A549 (cell line): ENCODE measurements at regions not wholly inside any gene's neighbourhood (a gene's known extent, or its start where the extent isn't known, plus 50 kb on each side); places are given as distances from the start of the nearest gene placed in this dataset.

ENCODE experiments used
- ATAC-seq, 2 experiments: fragments of 200-7000 bp in 1 of 2; fragments of >200 bp in 1 of 2; cut with Nextera tagmentation in 1 of 2; cut with Tn5 transposase in 1 of 2; 3 replicates each; pipeline versions ENCODE4 v1.8.0 to v1.9.1; 2018 to 2020; ENCODE audit warnings: mild to moderate bottlenecking in 1 of 2, moderate library complexity in 1 of 2
- CTCF ChIA-PET: fragments of 300-600 bp; sonication (Branson Sonifier 250); formaldehyde crosslinking; extraction: SDS; loops from one replicate; lab custom pipeline; 2021; ENCODE audit warnings: antibody characterized with exemption, inconsistent platforms; lab: Yijun Ruan, JAX
- POLR2A ChIA-PET: fragments of 350-600 bp; formaldehyde crosslinking; extraction: SDS; loops from one replicate; lab custom pipeline; 2021; ENCODE audit warnings: antibody characterized with exemption, inconsistent platforms; lab: Yijun Ruan, JAX
- DNase-seq, 2 experiments: peaks; one replicate each; pipeline versions ENCODE4 v3.0.0 to v3.0.0-alpha.2; 2011 to 2016; ENCODE audit warnings: low read depth in 1 of 2, low spot score in 1 of 2
- FAIRE-seq: peaks from 2 replicates; lab custom pipeline; 2011; peaks lifted over from hg19 to GRCh38; lab: Jason Lieb, UNC
- H3K27ac ChIP-seq, 2 experiments: fragments of >200 bp; sonication (Bioruptor Twin); formaldehyde crosslinking; 3 replicates each; pipeline ENCODE4 v1.5.1; 2016 to 2017
- H3K4me1 ChIP-seq: fragments of >200 bp; sonication (Bioruptor Twin); formaldehyde crosslinking; 3 replicates; pipeline ENCODE4 v1.6.1; 2016
- H3K4me2 ChIP-seq: fragments of >200 bp; sonication (Bioruptor Twin); formaldehyde crosslinking; 3 replicates; pipeline ENCODE4 v1.6.1; 2016
- H3K4me3 ChIP-seq: fragments of >200 bp; sonication (Bioruptor Twin); formaldehyde crosslinking; 3 replicates; pipeline ENCODE4 v1.5.1; 2016
- H3K9me3 ChIP-seq: fragments of >200 bp; sonication (Bioruptor Twin); formaldehyde crosslinking; 3 replicates; pipeline ENCODE4 v1.6.1; 2016
- BCL3 ChIP-seq: fragments of >200 bp; sonication (Bioruptor Twin); formaldehyde crosslinking; IDR thresholded peaks from 3 replicates; pipeline ENCODE4 v1.6.1; 2016
- BHLHE40 ChIP-seq: IDR thresholded peaks from 2 replicates; pipeline ENCODE4 v1.6.1; 2012; ENCODE audit warnings: low read depth, low read length, inconsistent platforms
- CBX8 ChIP-seq: fragments of 200-600 bp; sonication (generic); IDR thresholded peaks from 2 replicates; pipeline ENCODE4 v1.6.1; 2016
- EHF ChIP-seq: fragments of 250-450 bp; sonication (Bioruptor Pico); IDR thresholded peaks from 2 replicates; pipeline ENCODE4 v1.5.0; 2020; ENCODE audit warnings: mild to moderate bottlenecking
- EP300 ChIP-seq, 2 experiments: fragments of >200 bp; sonication (Bioruptor Twin); formaldehyde crosslinking; IDR thresholded peaks; 2 replicates in 1 of 2; 3 replicates in 1 of 2; pipeline ENCODE4 v1.6.1; 2016 to 2017
- FOSB ChIP-seq: fragments of 250-450 bp; sonication (Bioruptor Pico); IDR thresholded peaks from 2 replicates; pipeline ENCODE4 v1.5.0; 2020; ENCODE audit warnings: mild to moderate bottlenecking, moderate library complexity
- FOXS1 ChIP-seq: fragments of 250-450 bp; sonication (Bioruptor Pico); IDR thresholded peaks from 2 replicates; pipeline ENCODE4 v1.5.0; 2020; ENCODE audit warnings: mild to moderate bottlenecking, moderate library complexity
- GATA3 ChIP-seq: IDR thresholded peaks from 2 replicates; pipeline ENCODE4 v1.6.1; 2012; ENCODE audit warnings: borderline replicate concordance
- HDAC2 ChIP-seq: fragments of 200-600 bp; sonication (generic); IDR thresholded peaks from 2 replicates; pipeline ENCODE4 v1.6.1; 2016
- HEYL ChIP-seq: fragments of 250-450 bp; sonication (Bioruptor Pico); IDR thresholded peaks from 2 replicates; pipeline ENCODE4 v1.8.0; 2021; ENCODE audit warnings: mild to moderate bottlenecking, moderate library complexity
- HOXB5 ChIP-seq: fragments of 250-450 bp; sonication (Bioruptor Pico); IDR thresholded peaks from 2 replicates; pipeline ENCODE4 v1.5.0; 2020; ENCODE audit warnings: mild to moderate bottlenecking, moderate library complexity
- JUN ChIP-seq, 2 experiments: fragments of >200 bp; sonication (Bioruptor Twin); formaldehyde crosslinking; IDR thresholded peaks; 2 replicates in 1 of 2; 3 replicates in 1 of 2; pipeline ENCODE4 v1.6.1; 2016 to 2017
- JUNB ChIP-seq: fragments of >200 bp; sonication (Bioruptor Twin); formaldehyde crosslinking; IDR thresholded peaks from 2 replicates; pipeline ENCODE4 v1.6.1; 2016
- KDM1A ChIP-seq: fragments of 200-600 bp; sonication (generic); IDR thresholded peaks from 2 replicates; pipeline ENCODE4 v1.6.1; 2016; ENCODE audit warnings: low read depth, mild to moderate bottlenecking
- NR3C1 ChIP-seq: fragments of >200 bp; sonication (Bioruptor Twin); formaldehyde crosslinking; IDR thresholded peaks from 3 replicates; pipeline ENCODE4 v1.6.1; 2017
- PHF8 ChIP-seq: fragments of 200-600 bp; sonication (generic); IDR thresholded peaks from 2 replicates; pipeline ENCODE4 v1.6.1; 2016; ENCODE audit warnings: low read depth, mild to moderate bottlenecking, antibody characterized with exemption, moderate library complexity, borderline replicate concordance
- POLR2AphosphoS2 ChIP-seq: conservative IDR thresholded peaks from 2 replicates; pipeline ENCODE4 v1.6.1; 2012; ENCODE audit warnings: low read length, improper control_type of control experiment, inconsistent platforms
- RARB ChIP-seq: fragments of 250-450 bp; sonication (Bioruptor Pico); IDR thresholded peaks from 2 replicates; pipeline ENCODE4 v1.8.0; 2021; ENCODE audit warnings: mild to moderate bottlenecking, moderate library complexity
- REST ChIP-seq: fragments of 200-600 bp; sonication (generic); IDR thresholded peaks from 2 replicates; pipeline ENCODE4 v1.6.1; 2016; ENCODE audit warnings: antibody characterized with exemption, mild to moderate bottlenecking, moderate library complexity
- RFX5 ChIP-seq: fragments of 450-650 bp; IDR thresholded peaks from 2 replicates; pipeline ENCODE4 v1.7.1; 2014; ENCODE audit warnings: antibody characterized with exemption, mild to moderate bottlenecking, moderate library complexity
- SMC3 ChIP-seq: fragments of >200 bp; sonication (Bioruptor Twin); formaldehyde crosslinking; IDR thresholded peaks from 3 replicates; pipeline ENCODE4 v1.6.1; 2018; ENCODE audit warnings: inconsistent platforms
- SREBF2 ChIP-seq: fragments of 450-650 bp; IDR thresholded peaks from 2 replicates; pipeline ENCODE4 v1.6.1; 2014; ENCODE audit warnings: mild to moderate bottlenecking, moderate library complexity
- TP53 ChIP-seq: fragments of 250-450 bp; sonication (Bioruptor Pico); IDR thresholded peaks from 2 replicates; pipeline ENCODE4 v1.5.0; 2021; ENCODE audit warnings: mild to moderate bottlenecking, moderate library complexity
- ZSCAN20 ChIP-seq: fragments of 250-450 bp; sonication (Bioruptor Pico); IDR thresholded peaks from 2 replicates; pipeline ENCODE4 v1.8.0; 2022; ENCODE audit warnings: mild to moderate bottlenecking, moderate library complexity
- WGBS: methylation state at CpG from one replicate; pipeline ENCODE4 v1.1.6; 2017; ENCODE audit errors: missing lambda C conversion rate; 5-methylcytosine and 5-hydroxymethylcytosine counted together

GRCh38 chr16:35296962-35297653, 1837.7 kb downstream of the TP53TG3F start:
- CTCF ChIA-PET, result no interaction called here
- no peak for DNase-seq
- POLR2A ChIA-PET, result no interaction called here
- no peak overlapping the region for H3K27ac ChIP-seq
- H3K4me3 ChIP-seq, result no peak overlapping the region
- no peaks in the 10 kb centered on the region for H3K4me1 ChIP-seq
- FAIRE-seq, result no peak
- WGBS, result 0% methylated on average over 2 of the region's 2 CpGs
- ATAC-seq, result no peak
- H3K9me3 ChIP-seq, result no peaks in the 10 kb centered on the region
- H3K4me2 ChIP-seq, result no peak overlapping the region
- no peak for TF ChIP-seq GATA3
- no peak for TF ChIP-seq SREBF2
- TF ChIP-seq RARB (CRISPR knock-in tag), result no peak
- no peak for TF ChIP-seq ZSCAN20 (CRISPR knock-in tag)
- no peak for TF ChIP-seq EHF (CRISPR knock-in tag)
- TF ChIP-seq FOSB (CRISPR knock-in tag), result no peak
- no peak for TF ChIP-seq HEYL (CRISPR knock-in tag)
- TF ChIP-seq FOXS1 (CRISPR knock-in tag), result no peak
- TF ChIP-seq REST, result no peak

- Histone ChIP-seq H3K4me1 (no peaks in the 10 kb centered on the region), H3K27ac (no peak overlapping the region), H3K9me3 (no peaks in the 10 kb centered on the region), H3K4me3 (no peak overlapping the region), H3K4me2 (no peak overlapping the region)
- ATAC-seq (no peak), DNase-seq (no peak), FAIRE-seq (no peak)
- WGBS, result 0% methylated on average over 2 of the region's 2 CpGs
- CTCF ChIA-PET, result no interaction called here
- POLR2A ChIA-PET, result no interaction called here
- TF ChIP-seq SMC3, result no peak
- no peak for TF ChIP-seq NR3C1
- no peak for TF ChIP-seq JUNB
- no peak for TF ChIP-seq POLR2AphosphoS2
- TF ChIP-seq EP300 (IDR thresholded peaks at IDR 0.05), result no peak
- TF ChIP-seq RFX5, result no peak
- TF ChIP-seq PHF8, result no peak
- no peak for TF ChIP-seq BCL3
- no peak for TF ChIP-seq ZSCAN20 (CRISPR knock-in tag)
- no peak for TF ChIP-seq CBX8
- TF ChIP-seq RARB (CRISPR knock-in tag), result no peak
These were observed 1839.2 kb downstream of the TP53TG3F start for GRCh38 chr16:35298460-35299243.

- POLR2A ChIA-PET, result no interaction called here
- Histone ChIP-seq H3K9me3 (no peaks in the 10 kb centered on the region), H3K4me3 (no peak overlapping the region), H3K27ac (no peak overlapping the region), H3K4me1 (no peaks in the 10 kb centered on the region), H3K4me2 (no peak overlapping the region)
- ATAC-seq (no peak), DNase-seq (no peak), FAIRE-seq (no peak)
- WGBS, result 0% methylated on average over 1 of the region's 1 CpG
- CTCF ChIA-PET, result no interaction called here
- TF ChIP-seq HDAC2, result no peak
- TF ChIP-seq TP53 (CRISPR knock-in tag), result no peak
- TF ChIP-seq BHLHE40, result no peak
- TF ChIP-seq KDM1A, result no peak
- TF ChIP-seq EP300 (IDR thresholded peaks at IDR 0.05), result no peak
- no peak for TF ChIP-seq JUN (IDR thresholded peaks at IDR 0.05)
- TF ChIP-seq NR3C1, result no peak
- no peak for TF ChIP-seq HOXB5 (CRISPR knock-in tag)
- TF ChIP-seq REST, result no peak
These were observed 1843.4 kb downstream of the TP53TG3F start for GRCh38 chr16:35302859-35303258.
